Fibroblast of lung (primary cell): ENCODE measurements at regions not wholly inside any gene's neighbourhood (a gene's known extent, or its start where the extent isn't known, plus 50 kb on each side); places are given as distances from the start of the nearest gene placed in this dataset.
"Not testable (repeated sequence)": the region's sequence is repeated elsewhere in the genome, so short reads cannot be mapped to it uniquely, and the experiment has no call there.

ENCODE experiments used
- EZH2 ChIP-seq: IDR thresholded peaks from 2 replicates; pipeline ENCODE4 v1.5.1; 2012; ENCODE audit warnings: low read length, control low read depth, mild to moderate bottlenecking; ENCODE audit errors: missing control alignments
- TF ChIP-seq, protein P1 (sequence below), 2 donors: IDR thresholded peaks in 1 of 2; conservative IDR thresholded peaks in 1 of 2; 1 replicate in 1 of 2; 2 replicates in 1 of 2; pipeline ENCODE4 v1.5.1; 2011 to 2012; ENCODE audit warnings: low read length in 2 of 2, control low read depth in 1 of 2, inconsistent platforms in 1 of 2, low read depth in 1 of 2, mild to moderate bottlenecking in 1 of 2

DNA sequence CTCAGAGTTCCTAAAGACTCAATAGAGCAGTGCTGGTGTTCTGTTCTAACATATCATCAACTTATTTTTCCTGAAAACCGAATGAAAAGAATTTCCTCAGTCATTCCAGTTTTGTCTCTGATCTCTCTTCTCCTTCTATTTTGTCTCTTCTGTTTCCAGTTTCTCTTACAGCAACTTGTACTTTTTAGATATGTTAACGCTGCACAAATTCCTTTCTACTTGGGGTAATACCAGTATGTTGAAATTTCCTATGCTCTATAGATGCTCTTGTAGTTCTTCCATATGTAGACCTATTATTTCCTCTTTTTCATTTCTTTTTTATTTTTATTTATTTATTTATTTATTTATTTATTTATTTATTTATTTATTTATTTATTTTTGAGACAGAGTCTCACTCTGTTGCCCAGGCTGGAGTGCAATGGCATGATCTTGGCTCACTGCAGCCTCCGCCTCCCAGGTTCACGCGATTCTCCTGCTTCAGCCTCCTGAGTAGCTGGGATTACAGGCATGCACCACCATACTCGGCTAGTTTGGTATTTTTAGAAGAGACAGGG, 80.3 kb downstream of the LYZL2 start:
- TF ChIP-seq, protein P1, sequence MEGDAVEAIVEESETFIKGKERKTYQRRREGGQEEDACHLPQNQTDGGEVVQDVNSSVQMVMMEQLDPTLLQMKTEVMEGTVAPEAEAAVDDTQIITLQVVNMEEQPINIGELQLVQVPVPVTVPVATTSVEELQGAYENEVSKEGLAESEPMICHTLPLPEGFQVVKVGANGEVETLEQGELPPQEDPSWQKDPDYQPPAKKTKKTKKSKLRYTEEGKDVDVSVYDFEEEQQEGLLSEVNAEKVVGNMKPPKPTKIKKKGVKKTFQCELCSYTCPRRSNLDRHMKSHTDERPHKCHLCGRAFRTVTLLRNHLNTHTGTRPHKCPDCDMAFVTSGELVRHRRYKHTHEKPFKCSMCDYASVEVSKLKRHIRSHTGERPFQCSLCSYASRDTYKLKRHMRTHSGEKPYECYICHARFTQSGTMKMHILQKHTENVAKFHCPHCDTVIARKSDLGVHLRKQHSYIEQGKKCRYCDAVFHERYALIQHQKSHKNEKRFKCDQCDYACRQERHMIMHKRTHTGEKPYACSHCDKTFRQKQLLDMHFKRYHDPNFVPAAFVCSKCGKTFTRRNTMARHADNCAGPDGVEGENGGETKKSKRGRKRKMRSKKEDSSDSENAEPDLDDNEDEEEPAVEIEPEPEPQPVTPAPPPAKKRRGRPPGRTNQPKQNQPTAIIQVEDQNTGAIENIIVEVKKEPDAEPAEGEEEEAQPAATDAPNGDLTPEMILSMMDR (conservative IDR thresholded peaks at IDR 0.05 in 1 of 2, IDR thresholded peaks at IDR 0.05 in 1 of 2; ENCODE audit: low read depth in 1 of 2, low read length in 2 of 2) = not testable (repeated sequence)
- not testable (repeated sequence) for TF ChIP-seq EZH2
